Right lobe of liver (tissue), 6 donors: ENCODE measurements at regions not wholly inside any gene's neighbourhood (a gene's known extent, or its start where the extent isn't known, plus 50 kb on each side); places are given as distances from the start of the nearest gene placed in this dataset.

ENCODE experiments used
- ATAC-seq, 4 donors: fragments of 200-7000 bp; cut with Tn5 transposase; one replicate each; pipeline ENCODE4 v1.9.1; 2020; ENCODE audit warnings: mild to moderate bottlenecking in 4 of 4, moderate library complexity in 4 of 4
- DNase-seq, 3 donors: peaks; one replicate each; pipeline ENCODE4 v3.0.0-alpha.2; 2020
- H3K27ac ChIP-seq, 3 donors: fragments of 200-600 bp; one replicate each; pipeline ENCODE4 v1.8.0; 2022
- H3K27me3 ChIP-seq, 2 donors: fragments of 200-600 bp; one replicate each; pipeline ENCODE4 v1.8.0; 2022
- H3K36me3 ChIP-seq, 4 donors: fragments of 200-600 bp; sonication (generic) in 1 of 4; one replicate each; pipeline versions ENCODE4 v1.5.1 to v1.8.0; 2017 to 2022; ENCODE audit warnings: control low read depth in 1 of 4
- H3K4me1 ChIP-seq, 4 donors: fragments of 200-600 bp; sonication (generic) in 1 of 4; one replicate each; pipeline versions ENCODE4 v1.5.1 to v1.8.0; 2017 to 2022; ENCODE audit warnings: control low read depth in 1 of 4
- H3K4me3 ChIP-seq, 3 donors: fragments of 200-600 bp; one replicate each; pipeline ENCODE4 v1.8.0; 2022
- H3K9me3 ChIP-seq, 4 donors: fragments of 200-600 bp; sonication (generic) in 1 of 4; one replicate each; pipeline versions ENCODE4 v1.5.1 to v1.8.0; 2017 to 2022; ENCODE audit warnings: control low read depth in 1 of 4
- POLR2A ChIP-seq: fragments of 450-650 bp; IDR thresholded peaks from one replicate; pipeline ENCODE4 v1.6.1; 2017; ENCODE audit warnings: antibody characterized with exemption, mild to moderate bottlenecking
- WGBS: methylation state at CpG from one replicate; pipeline ENCODE4 v1.1.6; 2018; ENCODE audit warnings: low coverage, low lambda C conversion rate; ENCODE audit not compliant: insufficient coverage; ENCODE audit errors: missing lambda C conversion rate; 5-methylcytosine and 5-hydroxymethylcytosine counted together
- intact Hi-C, 2 donors: fragments of 100-400 bp; cut with DNase I; formaldehyde crosslinking; loops; one replicate each; pipeline versions ENCODE4 v1.11.2 to v1.14.1; 2022
- TF ChIP-seq, protein P1 (sequence below), 4 donors: fragments of 200-600 bp in 3 of 4; fragments of 450-650 bp in 1 of 4; IDR thresholded peaks; one replicate each; pipeline versions ENCODE4 v1.5.1 to v1.8.0; 2016 to 2022; ENCODE audit warnings: antibody characterized with exemption in 4 of 4, mild to moderate bottlenecking in 2 of 4
- donor health status: DM: no; HTN: yes; CAD: no.
- donor health status: DM: no; HTN: no; CAD: no.
- donor health status: DM: no; HTN: no; CAD: no.
- donor health status: DM: no; HTN: yes; CAD: no.
- donor health status: DM: no; HTN: yes; CAD: no.

DNA sequence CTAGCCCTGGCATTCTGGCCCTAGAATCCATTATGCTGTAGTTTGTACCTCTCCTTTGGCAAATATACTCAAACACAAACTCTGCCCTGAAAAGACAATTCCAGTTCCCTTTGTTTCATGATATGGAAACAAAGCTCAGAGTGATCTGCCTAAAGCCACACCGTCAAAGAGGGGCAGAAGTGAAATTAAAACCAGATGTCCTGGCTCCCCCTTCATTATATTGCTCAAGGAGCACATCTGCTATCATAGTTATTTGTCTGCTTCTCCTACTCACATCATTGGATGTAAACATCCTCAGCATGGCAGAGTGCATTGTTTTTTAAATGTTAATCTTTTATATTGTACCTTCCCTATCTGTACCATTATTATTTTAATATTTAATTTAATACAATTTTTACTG lies 266.7 kb upstream of the SMARCA2 start:
- 44% methylated on average over 1 of the region's 1 CpG for WGBS
- intact Hi-C loops = no loop called here
- Histone ChIP-seq H3K27ac (no peak overlapping the region), H3K4me3 (no peak overlapping the region), H3K36me3 (no peaks in the 10 kb centered on the region), H3K4me1 (no peaks in the 10 kb centered on the region), H3K27me3 (no peaks in the 10 kb centered on the region), H3K9me3 (no peaks in the 10 kb centered on the region)
- ATAC-seq (no peak), DNase-seq (no peak)
- no peak for TF ChIP-seq POLR2A
- TF ChIP-seq, protein P1, sequence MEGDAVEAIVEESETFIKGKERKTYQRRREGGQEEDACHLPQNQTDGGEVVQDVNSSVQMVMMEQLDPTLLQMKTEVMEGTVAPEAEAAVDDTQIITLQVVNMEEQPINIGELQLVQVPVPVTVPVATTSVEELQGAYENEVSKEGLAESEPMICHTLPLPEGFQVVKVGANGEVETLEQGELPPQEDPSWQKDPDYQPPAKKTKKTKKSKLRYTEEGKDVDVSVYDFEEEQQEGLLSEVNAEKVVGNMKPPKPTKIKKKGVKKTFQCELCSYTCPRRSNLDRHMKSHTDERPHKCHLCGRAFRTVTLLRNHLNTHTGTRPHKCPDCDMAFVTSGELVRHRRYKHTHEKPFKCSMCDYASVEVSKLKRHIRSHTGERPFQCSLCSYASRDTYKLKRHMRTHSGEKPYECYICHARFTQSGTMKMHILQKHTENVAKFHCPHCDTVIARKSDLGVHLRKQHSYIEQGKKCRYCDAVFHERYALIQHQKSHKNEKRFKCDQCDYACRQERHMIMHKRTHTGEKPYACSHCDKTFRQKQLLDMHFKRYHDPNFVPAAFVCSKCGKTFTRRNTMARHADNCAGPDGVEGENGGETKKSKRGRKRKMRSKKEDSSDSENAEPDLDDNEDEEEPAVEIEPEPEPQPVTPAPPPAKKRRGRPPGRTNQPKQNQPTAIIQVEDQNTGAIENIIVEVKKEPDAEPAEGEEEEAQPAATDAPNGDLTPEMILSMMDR (IDR thresholded peaks at IDR 0.05) = no peak

DNA sequence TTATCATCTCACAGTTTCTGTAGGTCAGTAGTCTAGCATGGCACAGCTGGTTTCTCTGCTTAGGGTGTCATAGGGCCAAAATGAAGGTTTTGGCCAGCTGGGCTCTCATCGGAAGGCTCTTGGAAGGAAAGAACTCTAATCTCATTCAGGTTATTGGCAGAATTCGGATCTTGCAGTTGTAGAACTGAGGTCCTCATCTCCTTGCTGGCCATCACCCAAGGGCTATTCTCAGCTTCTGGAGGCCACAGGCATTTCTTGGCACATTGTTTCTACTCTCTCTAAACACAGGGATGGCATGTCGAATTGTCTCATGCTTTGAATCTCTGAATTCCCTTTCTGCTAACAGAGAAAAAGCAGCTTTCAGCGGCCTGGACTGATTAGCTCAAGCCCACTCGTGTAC lies 258.0 kb upstream of the SMARCA2 start:
- Histone ChIP-seq H3K4me3 (no peak overlapping the region), H3K9me3 (no peaks in the 10 kb centered on the region), H3K27me3 (no peaks in the 10 kb centered on the region), H3K4me1 (no peaks in the 10 kb centered on the region), H3K36me3 (no peaks in the 10 kb centered on the region), H3K27ac (no peak overlapping the region)
- intact Hi-C loops = no loop called here
- 67% methylated on average over 5 of the region's 5 CpGs for WGBS
- TF ChIP-seq POLR2A = no peak
- TF ChIP-seq, protein P1 (IDR thresholded peaks at IDR 0.05) = no peak
- ATAC-seq (no peak), DNase-seq (no peak)

DNA sequence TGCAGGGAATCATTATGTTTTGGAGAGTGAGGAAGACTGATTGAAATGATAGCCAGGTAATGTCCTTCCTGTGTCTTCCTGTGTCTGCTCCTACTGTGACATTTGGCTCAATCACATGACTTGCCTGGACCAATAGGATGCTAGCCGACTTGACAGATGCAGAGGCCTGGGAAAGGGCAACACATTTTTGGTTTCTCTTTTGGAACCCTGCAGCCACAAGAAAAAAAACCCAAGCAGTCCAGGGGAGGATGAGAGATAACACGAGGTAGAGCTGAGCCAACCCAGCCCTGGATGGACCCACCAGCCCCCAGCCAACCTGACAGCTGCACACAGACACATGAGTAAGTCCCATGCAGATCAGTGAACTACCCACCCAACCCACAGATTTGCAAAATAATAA lies 256.1 kb upstream of the SMARCA2 start:
- H3K27me3 ChIP-seq = no peaks in the 10 kb centered on the region
- H3K36me3 ChIP-seq = no peaks in the 10 kb centered on the region
- no peak overlapping the region for H3K4me3 ChIP-seq
- intact Hi-C loops = no loop called here
- H3K27ac ChIP-seq = no peak overlapping the region
- ATAC-seq (no peak), DNase-seq (no peak)
- no peaks in the 10 kb centered on the region for H3K4me1 ChIP-seq
- H3K9me3 ChIP-seq = no peaks in the 10 kb centered on the region
- TF ChIP-seq, protein P1 (IDR thresholded peaks at IDR 0.05) = no peak
- no peak for TF ChIP-seq POLR2A
- WGBS = 60% methylated on average over 2 of the region's 2 CpGs

DNA sequence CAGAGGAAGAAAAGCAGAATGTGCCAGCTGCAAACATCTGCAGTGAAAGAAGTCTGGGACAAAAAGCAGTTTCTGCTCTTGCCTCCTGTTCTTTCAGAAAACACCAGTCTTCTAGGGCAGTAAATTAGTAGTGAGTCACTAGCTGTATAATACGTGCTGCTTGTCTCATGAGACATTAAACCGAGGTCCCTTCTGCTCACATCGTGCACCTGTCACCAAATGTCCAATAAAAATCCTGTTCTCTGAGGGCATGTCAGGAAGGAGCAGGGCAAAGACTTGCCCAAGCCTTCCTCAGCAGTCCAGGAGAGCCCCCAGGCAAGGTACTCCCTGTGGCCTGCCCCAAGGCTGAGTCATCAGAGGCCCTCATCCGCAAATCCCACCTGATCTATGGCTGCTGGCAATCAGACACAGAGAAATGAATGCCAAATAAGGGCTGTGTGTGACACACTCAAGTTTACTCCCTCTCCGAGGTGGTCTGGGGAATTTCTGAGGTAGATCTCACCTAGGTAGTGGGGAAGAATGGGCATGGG lies 255.3 kb upstream of the SMARCA2 start:
- no peak for TF ChIP-seq POLR2A
- TF ChIP-seq, protein P1 (IDR thresholded peaks at IDR 0.05) = no peak
- no peaks in the 10 kb centered on the region for H3K27me3 ChIP-seq
- intact Hi-C loops = no loop called here
- no peaks in the 10 kb centered on the region for H3K4me1 ChIP-seq
- no peaks in the 10 kb centered on the region for H3K9me3 ChIP-seq
- no peak for DNase-seq
- WGBS = 68% methylated on average over 4 of the region's 5 CpGs
- no peak overlapping the region for H3K4me3 ChIP-seq
- no peaks in the 10 kb centered on the region for H3K36me3 ChIP-seq
- no peak for ATAC-seq
- H3K27ac ChIP-seq = no peak overlapping the region

DNA sequence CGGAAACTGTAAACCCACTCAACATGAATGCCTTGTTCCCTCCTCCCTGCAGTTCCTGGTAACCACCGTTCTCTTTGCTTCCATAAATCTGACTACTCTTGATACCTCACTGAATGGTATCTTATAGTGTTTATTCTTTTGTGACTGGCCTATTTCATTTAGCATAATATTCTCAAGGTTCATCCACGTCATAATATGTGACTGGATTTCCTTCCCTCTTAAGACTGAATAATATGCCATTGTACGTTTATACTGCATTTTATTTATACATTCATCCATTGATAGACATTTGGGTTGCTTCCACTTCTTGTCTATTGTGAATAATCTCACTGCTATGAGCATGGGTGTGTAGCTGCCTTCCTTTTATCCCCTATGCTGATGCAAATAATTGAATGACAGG lies 253.3 kb upstream of the SMARCA2 start:
- Histone ChIP-seq H3K27me3 (no peaks in the 10 kb centered on the region), H3K9me3 (no peaks in the 10 kb centered on the region), H3K36me3 (no peaks in the 10 kb centered on the region), H3K27ac (no peak overlapping the region), H3K4me3 (no peak overlapping the region), H3K4me1 (no peaks in the 10 kb centered on the region)
- WGBS = 62% methylated on average over 4 of the region's 4 CpGs
- intact Hi-C loops = no loop called here
- TF ChIP-seq POLR2A = no peak
- TF ChIP-seq, protein P1 (IDR thresholded peaks at IDR 0.05) = no peak
- ATAC-seq = no peak
- no peak for DNase-seq
